ENCODE measurements at regions not wholly inside any gene's neighbourhood (a gene's known extent, or its start where the extent isn't known, plus 50 kb on each side); places are given as distances from the start of the nearest gene placed in this dataset.

DNA sequence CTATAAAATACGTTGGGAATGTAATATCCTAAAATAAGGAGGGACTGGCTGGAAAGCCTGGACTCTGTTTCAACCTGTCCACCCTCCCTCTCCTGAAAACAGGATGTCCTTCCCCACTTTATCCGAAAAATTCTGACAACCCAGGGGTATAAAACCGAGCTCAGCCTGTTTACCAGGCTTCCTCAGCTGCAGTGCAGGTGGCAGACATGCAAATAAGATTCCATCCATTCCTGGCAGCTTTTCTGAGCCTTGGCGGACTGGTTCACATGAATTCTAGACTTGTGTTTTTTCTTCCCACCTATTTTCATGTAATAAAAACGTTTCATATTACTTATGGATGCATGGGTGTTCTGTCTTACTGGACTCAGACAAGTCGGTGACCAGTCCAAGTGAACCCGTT lies 479.3 kb downstream of the KCNJ18 start:
- intact Hi-C loops (cut with micrococcal nuclease) (no loop called here), dilution Hi-C loops (cut with MboI; ENCODE audit: extremely low pct_ligation_motif_present, low sequenced_read_pairs) (no loop called here)
- DNase-seq (ENCODE audit: low read depth, low spot score) (no peak), FAIRE-seq (no peak)
- TF ChIP-seq JUN (IDR thresholded peaks at IDR 0.05; ENCODE audit: borderline replicate concordance, insufficient read depth, insufficient read length, low read depth) (no peak), FOS (IDR thresholded peaks at IDR 0.05; ENCODE audit: borderline replicate concordance, insufficient read depth, low read length) (no peak), EZH2 (IDR thresholded peaks at IDR 0.05; ENCODE audit: borderline replicate concordance, low read depth, low read length, severe bottlenecking) (no peak), POLR2AphosphoS5 (IDR thresholded peaks at IDR 0.05; ENCODE audit: insufficient read depth, low read depth, low read length) (no peak), MYC (IDR thresholded peaks at IDR 0.05; ENCODE audit: low read depth, low read length) (no peak), POLR2A (IDR thresholded peaks at IDR 0.05; ENCODE audit: low read depth, low read length) (no peak), CTCF (IDR thresholded peaks at IDR 0.05; ENCODE audit: extremely low read depth in 1 of 2, insufficient read depth in 1 of 2, low read depth in 1 of 2, low read length in 2 of 2) (no peak), GATA2 (IDR thresholded peaks at IDR 0.05; ENCODE audit: insufficient read depth, insufficient read length, low read depth, low read length) (no peak)
- TF ChIP-seq, protein P1, sequence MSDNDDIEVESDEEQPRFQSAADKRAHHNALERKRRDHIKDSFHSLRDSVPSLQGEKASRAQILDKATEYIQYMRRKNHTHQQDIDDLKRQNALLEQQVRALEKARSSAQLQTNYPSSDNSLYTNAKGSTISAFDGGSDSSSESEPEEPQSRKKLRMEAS (IDR thresholded peaks at IDR 0.05; ENCODE audit: insufficient read depth, insufficient read length), result no peak
- H3K9me1 ChIP-seq (replicated peaks; ENCODE audit: control insufficient read depth, extremely low read depth, insufficient read depth, low read length), result no peaks in the 10 kb centered on the region
- no peaks in the 10 kb centered on the region for H3K79me2 ChIP-seq (ENCODE audit: control insufficient read depth, insufficient read depth, low read length)
- H3K36me3 ChIP-seq (ENCODE audit: control insufficient read depth in 2 of 2, extremely low read depth in 1 of 2, insufficient read depth in 2 of 2, low read length in 2 of 2), result no peaks in the 10 kb centered on the region
- no peak overlapping the region for H3K9ac ChIP-seq (replicated peaks; ENCODE audit: extremely low read depth, insufficient read depth, low read length)
- H2AFZ ChIP-seq (ENCODE audit: low read depth, low read length), result no peak overlapping the region
- POLR2A ChIA-PET, result no interaction called here
- no peaks in the 10 kb centered on the region for H3K4me1 ChIP-seq (ENCODE audit: control insufficient read depth, extremely low read depth, insufficient read depth, low read length)
- H3K4me2 ChIP-seq (ENCODE audit: insufficient read depth, low read length), result no peak overlapping the region
- CTCF ChIA-PET, result no interaction called here
- no peaks in the 10 kb centered on the region for H3K27me3 ChIP-seq (ENCODE audit: control insufficient read depth in 2 of 2, insufficient read depth in 2 of 2, low read length in 2 of 2)
- H3K4me3 ChIP-seq (replicated peaks in 1 of 3; ENCODE audit: insufficient read depth in 1 of 3, low read depth in 1 of 3, low read length in 3 of 3), result no peak overlapping the region
- H3K27ac ChIP-seq (ENCODE audit: insufficient read depth, low read depth, low read length), result no peak overlapping the region
- no peaks in the 10 kb centered on the region for H4K20me1 ChIP-seq (replicated peaks; ENCODE audit: control insufficient read depth, extremely low read depth, insufficient read depth, low read length)
- BruUV-seq (replicated peaks), result no TSS peak
- H3K9me3 ChIP-seq (replicated peaks; ENCODE audit: control insufficient read depth, insufficient read depth, low read length), result no peaks in the 10 kb centered on the region
